ENCODE measurements at regions not wholly inside any gene's neighbourhood (a gene's known extent, or its start where the extent isn't known, plus 50 kb on each side); places are given as distances from the start of the nearest gene placed in this dataset.

GRCh38 chr20:60966031-60966430 is 286.0 kb upstream of the CDH4 start:
- Histone ChIP-seq H3K27me3 (ENCODE audit: low read length) (no peaks in the 10 kb centered on the region), H3K27ac (ENCODE audit: low read depth, low read length) (no peak overlapping the region), H3K9ac (ENCODE audit: low read length) (no peak overlapping the region), H4K20me1 (ENCODE audit: low read depth, low read length) (no peaks in the 10 kb centered on the region), H3K9me3 (ENCODE audit: insufficient read depth, low read length) (no peaks in the 10 kb centered on the region), H2AFZ (ENCODE audit: low read depth, low read length, severe bottlenecking) (no peak overlapping the region), H3F3A (ENCODE audit: insufficient read depth) (no peaks in the 10 kb centered on the region), H3K4me2 (ENCODE audit: low read depth, low read length, poor library complexity, severe bottlenecking) (no peak overlapping the region), H3K79me2 (ENCODE audit: insufficient read depth, low read length) (no peaks in the 10 kb centered on the region), H3K9me2 (replicated peaks; ENCODE audit: insufficient read depth, low read length) (no peaks in the 10 kb centered on the region), H3K36me3 (ENCODE audit: low read length) (no peaks in the 10 kb centered on the region), H3K4me3 (ENCODE audit: insufficient read depth, low read length, poor library complexity, severe bottlenecking) (no peak overlapping the region)
- TF ChIP-seq EZH2phosphoT487 (conservative IDR thresholded peaks at IDR 0.05; ENCODE audit: low read length) (no peak), CTCF (IDR thresholded peaks at IDR 0.05; ENCODE audit: insufficient read depth, low read length, poor library complexity, severe bottlenecking) (no peak)

- no peak for TF ChIP-seq CTCF (IDR thresholded peaks at IDR 0.05; ENCODE audit: insufficient read depth, low read length, poor library complexity, severe bottlenecking)
- TF ChIP-seq EZH2phosphoT487 (conservative IDR thresholded peaks at IDR 0.05; ENCODE audit: low read length), result no peak
- Histone ChIP-seq H3K4me3 (ENCODE audit: insufficient read depth, low read length, poor library complexity, severe bottlenecking) (no peak overlapping the region), H4K20me1 (ENCODE audit: low read depth, low read length) (no peaks in the 10 kb centered on the region), H3K9ac (ENCODE audit: low read length) (no peak overlapping the region), H2AFZ (ENCODE audit: low read depth, low read length, severe bottlenecking) (no peak overlapping the region), H3K27ac (ENCODE audit: low read depth, low read length) (no peak overlapping the region), H3K27me3 (ENCODE audit: low read length) (no peaks in the 10 kb centered on the region), H3K9me3 (ENCODE audit: insufficient read depth, low read length) (no peaks in the 10 kb centered on the region), H3K79me2 (ENCODE audit: insufficient read depth, low read length) (no peaks in the 10 kb centered on the region), H3F3A (ENCODE audit: insufficient read depth) (no peaks in the 10 kb centered on the region), H3K4me2 (ENCODE audit: low read depth, low read length, poor library complexity, severe bottlenecking) (no peak overlapping the region), H3K36me3 (ENCODE audit: low read length) (no peaks in the 10 kb centered on the region), H3K9me2 (replicated peaks; ENCODE audit: insufficient read depth, low read length) (no peaks in the 10 kb centered on the region)
These were observed 285.3 kb upstream of the CDH4 start for GRCh38 chr20:60966766-60967165.

GRCh38 chr20:60967431-60968316 is 284.4 kb upstream of the CDH4 start:
- TF ChIP-seq CTCF (IDR thresholded peaks at IDR 0.05; ENCODE audit: insufficient read depth, low read length, poor library complexity, severe bottlenecking), result no peak
- TF ChIP-seq EZH2phosphoT487 (conservative IDR thresholded peaks at IDR 0.05; ENCODE audit: low read length), result no peak
- Histone ChIP-seq H3K9ac (ENCODE audit: low read length) (no peak overlapping the region), H2AFZ (ENCODE audit: low read depth, low read length, severe bottlenecking) (no peak overlapping the region), H3F3A (ENCODE audit: insufficient read depth) (no peaks in the 10 kb centered on the region), H3K27me3 (ENCODE audit: low read length) (no peaks in the 10 kb centered on the region), H3K27ac (ENCODE audit: low read depth, low read length) (no peak overlapping the region), H3K36me3 (ENCODE audit: low read length) (no peaks in the 10 kb centered on the region), H3K9me2 (replicated peaks; ENCODE audit: insufficient read depth, low read length) (no peaks in the 10 kb centered on the region), H3K4me2 (ENCODE audit: low read depth, low read length, poor library complexity, severe bottlenecking) (no peak overlapping the region), H3K79me2 (ENCODE audit: insufficient read depth, low read length) (no peaks in the 10 kb centered on the region), H4K20me1 (ENCODE audit: low read depth, low read length) (no peaks in the 10 kb centered on the region), H3K4me3 (ENCODE audit: insufficient read depth, low read length, poor library complexity, severe bottlenecking) (no peak overlapping the region), H3K9me3 (ENCODE audit: insufficient read depth, low read length) (no peaks in the 10 kb centered on the region)
